Activated CD8-positive, alpha-beta memory T cell treated with anti-CD3 and anti-CD28 coated beads for 24 hours (primary cell): ENCODE measurements at regions not wholly inside any gene's neighbourhood (a gene's known extent, or its start where the extent isn't known, plus 50 kb on each side); places are given as distances from the start of the nearest gene placed in this dataset.
"Not testable (repeated sequence)": the region's sequence is repeated elsewhere in the genome, so short reads cannot be mapped to it uniquely, and the experiment has no call there.

ENCODE experiments used
- DNase-seq: peaks from one replicate; pipeline ENCODE4 v3.0.0-alpha.2; 2020

DNA sequence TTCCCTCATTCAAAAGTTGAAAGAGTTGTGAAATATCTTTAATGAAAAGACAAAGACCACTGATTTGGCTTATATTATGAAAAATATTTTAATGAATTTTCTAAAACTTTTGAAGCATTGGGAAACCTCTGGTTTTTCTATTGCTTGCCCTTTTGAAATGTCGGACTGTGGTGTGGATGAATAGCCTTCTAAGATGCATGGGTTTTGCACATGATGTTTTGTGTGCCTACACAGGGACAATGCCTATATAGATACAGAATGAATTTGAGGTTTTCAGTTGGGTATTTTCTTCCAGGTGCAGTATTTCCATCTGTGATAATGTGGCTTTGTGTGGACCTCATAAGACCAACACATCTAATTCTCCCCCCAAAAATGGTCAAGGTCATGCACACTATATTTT lies 1437.9 kb downstream of the REEP3 start:
- DNase-seq: no peak

DNA sequence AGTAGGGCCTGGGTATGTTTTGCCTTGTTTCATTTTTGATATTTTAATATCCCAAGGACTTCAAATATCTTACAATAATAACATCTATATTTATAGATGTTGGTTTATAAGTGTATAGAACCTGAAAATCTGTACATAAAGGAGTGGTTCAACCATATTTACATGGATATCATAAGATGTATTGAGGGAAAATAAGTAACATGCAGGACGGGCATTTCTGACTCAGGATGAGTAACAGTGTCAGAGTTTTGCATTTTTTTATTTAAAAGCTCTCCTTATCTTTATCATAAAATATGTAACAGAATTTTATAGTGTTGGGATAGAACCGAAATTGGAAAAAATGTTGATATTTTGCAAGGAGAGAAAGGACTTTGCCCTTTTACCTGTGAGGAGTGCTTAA lies 1438.7 kb downstream of the REEP3 start:
- DNase-seq: no peak

DNA sequence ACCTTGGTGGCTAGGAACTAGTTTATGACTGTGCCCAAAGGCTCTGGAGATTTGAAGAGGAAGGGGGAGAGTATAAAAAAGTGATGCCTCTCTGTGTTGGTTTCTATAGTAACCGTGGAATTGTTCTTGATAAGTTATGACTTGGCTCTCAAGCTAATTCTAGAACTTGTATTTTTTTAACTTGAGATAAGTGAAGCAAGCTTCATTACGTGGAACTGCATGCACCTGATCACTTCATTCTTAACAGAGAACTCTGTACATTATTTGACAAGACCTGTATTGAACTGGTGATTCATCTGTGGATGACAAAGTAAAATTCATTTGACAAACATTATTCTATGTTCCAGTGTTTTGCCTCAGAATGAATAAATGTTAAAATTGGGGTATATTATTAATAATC lies 1452.2 kb downstream of the REEP3 start:
- no peak for DNase-seq

DNA sequence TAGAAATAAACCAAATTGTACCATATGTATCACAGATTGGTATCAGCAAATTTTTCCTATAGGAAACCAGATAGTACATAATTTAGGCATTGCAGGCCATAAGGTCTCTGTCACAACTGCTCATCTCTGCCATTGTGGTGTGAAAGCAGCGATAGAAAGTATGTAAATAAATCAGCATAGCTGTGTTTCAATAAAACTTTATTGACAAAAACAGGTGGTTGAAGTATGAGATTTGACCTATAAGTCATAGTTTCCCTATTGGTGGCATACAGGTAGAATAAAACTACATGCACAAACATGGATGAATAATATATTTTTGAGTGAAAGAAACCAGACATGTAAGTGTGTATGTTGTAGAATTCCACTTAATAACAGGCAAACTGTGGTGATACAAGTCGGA lies 1454.9 kb downstream of the REEP3 start:
- DNase-seq: no peak

DNA sequence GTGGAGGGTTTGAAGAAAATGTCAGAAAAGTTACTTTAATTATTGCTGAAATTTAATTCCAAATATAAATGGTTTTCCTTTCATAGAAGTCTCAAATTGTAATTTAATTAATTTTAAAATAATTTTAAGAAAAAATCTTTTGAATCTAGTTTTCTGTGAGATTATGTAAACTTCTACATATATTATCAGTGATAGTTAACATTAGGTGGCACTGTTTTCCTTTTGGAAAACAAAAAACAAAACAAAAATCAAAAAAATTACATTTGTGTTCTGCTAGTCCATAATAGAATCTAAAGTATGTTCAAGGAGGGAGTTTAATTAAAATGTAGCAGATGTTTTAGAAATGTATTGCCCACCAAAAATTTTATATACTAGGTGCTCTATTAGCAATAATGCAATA lies 1456.7 kb downstream of the REEP3 start:
- no peak for DNase-seq

DNA sequence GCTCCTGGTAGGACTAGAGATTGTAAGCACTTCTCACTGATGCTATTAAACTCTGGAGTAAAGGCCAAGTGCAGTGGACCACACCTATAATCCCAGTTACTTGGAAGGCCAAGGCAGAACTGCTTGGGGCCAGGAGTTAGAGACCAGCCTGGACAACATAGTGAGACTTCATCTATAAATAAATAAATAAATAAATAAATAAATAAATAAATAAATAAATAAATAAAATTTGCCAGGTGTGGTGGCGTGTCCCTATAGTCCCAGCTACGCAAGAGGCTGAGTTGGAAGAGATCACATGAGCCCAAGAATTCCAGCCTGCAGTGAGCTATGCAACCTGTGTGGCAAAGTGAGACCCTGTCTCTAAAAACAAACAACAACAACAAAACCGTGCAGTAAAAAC lies 1475.7 kb downstream of the REEP3 start:
- DNase-seq: no peak

DNA sequence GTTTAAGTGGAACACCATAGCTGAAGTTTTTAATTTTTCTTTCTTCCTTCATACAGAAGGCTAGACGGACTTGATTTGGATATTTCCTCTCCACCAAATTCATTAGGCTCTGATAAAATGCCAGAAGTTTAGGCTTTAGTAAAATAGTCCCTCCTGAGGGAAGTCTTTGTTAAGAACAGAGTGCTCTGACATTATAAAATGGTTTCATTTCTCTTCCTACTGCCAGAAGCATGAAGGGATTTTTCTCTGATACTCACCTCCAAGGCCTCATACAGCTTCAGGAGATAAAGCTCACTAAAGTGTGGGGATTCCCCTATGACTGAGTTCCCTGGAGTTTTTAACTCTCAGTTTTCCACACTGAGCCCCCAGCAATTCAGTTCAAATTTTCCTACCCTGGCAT lies 1489.6 kb downstream of the REEP3 start:
- DNase-seq: no peak

DNA sequence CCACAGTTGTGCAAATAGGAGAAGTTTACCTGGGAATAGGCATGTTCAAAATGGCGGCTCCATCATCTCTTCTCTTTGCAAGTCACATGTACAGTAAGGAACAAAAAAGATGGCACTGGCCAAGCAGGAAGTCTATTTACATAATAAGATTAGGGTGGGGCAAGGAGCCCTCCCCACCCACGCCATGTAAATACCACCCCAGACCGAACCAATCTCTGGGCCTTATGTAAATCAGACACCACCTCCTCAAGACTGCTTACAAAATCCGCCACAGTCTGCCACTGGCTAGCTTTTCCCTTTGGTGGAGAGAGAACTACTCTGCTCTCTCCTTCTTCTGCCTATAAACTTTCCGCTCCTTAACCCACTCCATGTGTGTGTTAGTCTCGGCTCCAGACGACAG lies 1496.3 kb downstream of the REEP3 start:
- no peak for DNase-seq

DNA sequence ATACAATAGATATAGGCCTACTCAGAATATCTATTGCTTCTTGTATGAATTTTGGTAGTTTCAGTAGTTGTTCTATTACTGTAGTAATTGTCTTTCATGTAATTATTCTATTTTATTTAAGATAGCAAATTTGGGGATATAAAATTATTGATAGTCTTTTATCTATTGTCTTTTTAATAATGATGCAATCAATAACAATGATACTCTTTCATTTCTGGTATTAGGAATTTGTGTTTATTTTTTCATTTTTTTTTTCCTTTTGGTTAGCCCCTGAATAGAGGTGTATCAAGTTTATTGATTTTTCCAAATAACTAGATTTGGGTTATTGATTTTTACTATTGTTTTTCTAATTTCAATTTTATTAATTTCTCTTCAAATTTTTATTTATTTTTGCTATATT lies 1503.7 kb downstream of the REEP3 start:
- DNase-seq: no peak

DNA sequence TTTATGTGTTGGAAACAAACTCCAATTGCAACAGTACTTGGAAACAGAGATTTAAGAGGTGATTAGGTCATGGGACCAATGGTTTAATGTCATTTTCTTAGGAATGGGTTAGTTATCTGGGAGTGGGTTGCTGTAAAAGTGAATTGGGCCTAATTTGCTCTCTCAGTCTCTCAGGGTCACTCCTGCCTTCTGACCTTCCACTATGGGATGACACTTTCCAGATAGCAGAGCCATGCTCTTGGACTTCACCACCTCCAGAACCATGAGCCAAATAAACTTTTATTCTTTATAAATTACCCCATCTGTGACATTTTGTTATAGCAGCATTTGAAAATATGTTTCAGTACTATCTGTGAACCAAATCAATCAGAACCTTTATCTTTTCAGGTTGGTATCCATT lies 1509.1 kb downstream of the REEP3 start:
- no peak for DNase-seq

DNA sequence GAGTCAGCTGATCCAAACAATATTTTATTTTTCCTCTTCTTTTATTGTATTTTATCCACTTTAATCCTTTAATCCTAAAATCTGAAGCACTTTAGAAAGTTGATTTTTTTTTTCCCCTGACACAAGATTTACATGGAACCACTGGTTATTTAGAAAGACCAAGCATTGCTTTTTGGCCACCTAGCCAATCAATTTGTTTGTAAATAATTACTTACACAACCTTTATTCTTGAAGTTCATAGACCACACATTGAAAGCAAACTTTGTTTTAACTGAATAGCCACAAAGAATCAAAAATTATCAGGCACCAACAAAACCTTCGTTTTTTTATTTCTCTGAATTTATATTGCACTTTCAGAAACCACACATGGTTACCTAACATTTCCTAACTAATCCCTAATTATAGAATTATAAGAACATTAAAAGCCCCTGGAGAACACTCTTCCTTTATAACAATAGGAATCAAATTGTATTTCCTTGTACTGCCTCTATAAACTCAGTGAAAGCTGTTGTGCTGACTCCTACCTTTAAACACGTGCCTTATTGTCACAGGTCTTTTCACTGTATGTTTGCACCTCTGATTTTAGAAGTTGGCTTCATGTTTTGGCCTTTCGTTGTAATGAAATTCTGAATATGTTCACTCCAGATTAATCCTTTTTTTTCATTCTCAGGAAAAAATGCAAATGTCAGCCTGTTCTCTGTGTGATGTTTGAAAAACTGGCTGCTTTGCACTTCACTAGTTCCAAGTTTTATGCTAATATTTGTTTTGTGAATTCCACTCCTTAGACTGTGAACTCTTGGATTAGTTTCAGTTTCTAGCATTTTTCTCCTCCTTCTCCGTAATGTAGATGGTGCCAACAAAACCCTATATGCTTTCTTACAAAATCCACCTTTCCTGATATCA lies 1511.9 kb downstream of the REEP3 start:
- no peak for DNase-seq

DNA sequence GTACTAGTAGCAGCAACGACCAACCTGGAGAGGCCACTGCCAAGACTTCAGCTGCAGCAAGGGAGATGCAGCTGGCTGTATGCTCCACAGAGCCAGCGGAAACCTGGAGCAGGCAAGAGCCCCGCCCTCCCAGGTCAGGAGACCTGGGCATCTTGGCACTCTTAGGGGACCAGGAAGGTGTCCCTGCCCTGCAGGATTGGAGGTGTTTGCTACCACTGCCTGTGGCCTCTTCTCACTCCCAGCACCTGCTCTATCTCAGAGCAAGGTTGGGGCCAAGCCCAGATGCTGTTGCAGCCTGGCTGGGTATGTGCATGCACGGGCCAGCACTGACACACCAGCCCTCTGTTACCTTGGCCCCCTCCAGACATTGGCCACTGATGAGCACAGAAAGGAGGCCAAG lies 1512.8 kb downstream of the REEP3 start:
- no peak for DNase-seq

DNA sequence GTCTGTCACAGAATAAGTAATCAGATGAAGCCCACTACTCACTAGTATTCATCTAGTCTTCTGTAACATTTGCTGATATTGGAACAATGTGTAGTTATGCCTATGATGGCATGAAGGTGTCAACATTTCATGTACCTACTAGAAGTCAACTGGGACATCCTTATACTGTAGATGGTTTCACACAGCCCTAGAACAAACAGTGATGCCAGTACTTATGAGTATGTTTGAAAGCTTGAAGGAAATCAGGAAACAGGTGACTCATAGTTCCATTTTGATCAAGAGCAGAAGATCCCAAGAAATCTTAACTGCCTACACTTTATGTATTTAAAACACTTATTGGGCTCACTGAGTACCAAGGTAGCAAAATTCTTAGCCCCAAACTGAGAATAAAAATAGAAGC lies 1519.6 kb downstream of the REEP3 start:
- no peak for DNase-seq

DNA sequence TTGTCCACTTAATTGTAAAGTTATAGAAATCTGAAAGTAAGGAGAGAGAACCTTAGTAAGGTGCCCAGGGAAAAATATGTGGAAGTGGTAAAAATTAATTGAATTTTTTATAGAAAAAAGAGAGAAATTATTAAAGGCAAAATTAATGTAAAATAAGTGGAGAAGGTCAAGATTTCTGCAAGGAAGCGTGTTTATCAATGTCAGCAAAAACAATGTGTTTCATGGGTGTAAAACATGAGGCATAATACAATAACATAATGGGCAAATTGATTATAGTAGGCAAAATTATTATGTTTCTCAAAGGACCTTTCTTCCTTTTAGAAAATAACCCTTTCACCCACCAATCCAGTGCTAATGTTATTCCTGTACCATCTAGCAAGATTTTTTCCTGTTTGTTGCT lies 1520.1 kb downstream of the REEP3 start:
- DNase-seq: no peak

DNA sequence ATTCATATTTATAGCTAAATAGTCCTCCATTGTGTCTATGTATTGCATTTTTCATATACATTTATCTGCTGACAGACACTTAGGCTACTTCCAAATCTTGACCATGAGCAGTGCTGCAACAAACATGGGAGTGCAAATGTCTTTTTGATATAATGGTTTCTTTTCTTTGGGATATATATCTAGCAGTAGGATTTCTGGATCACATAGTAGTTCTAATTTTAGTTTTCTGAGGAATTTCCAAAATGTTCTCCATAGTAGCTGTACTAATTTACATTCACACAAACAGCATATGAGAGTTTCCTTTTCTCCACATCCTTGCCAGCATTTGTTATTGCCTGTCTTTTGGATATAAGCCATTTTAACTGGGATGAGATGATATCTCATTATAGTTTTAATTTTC lies 1521.3 kb downstream of the REEP3 start:
- no peak for DNase-seq

DNA sequence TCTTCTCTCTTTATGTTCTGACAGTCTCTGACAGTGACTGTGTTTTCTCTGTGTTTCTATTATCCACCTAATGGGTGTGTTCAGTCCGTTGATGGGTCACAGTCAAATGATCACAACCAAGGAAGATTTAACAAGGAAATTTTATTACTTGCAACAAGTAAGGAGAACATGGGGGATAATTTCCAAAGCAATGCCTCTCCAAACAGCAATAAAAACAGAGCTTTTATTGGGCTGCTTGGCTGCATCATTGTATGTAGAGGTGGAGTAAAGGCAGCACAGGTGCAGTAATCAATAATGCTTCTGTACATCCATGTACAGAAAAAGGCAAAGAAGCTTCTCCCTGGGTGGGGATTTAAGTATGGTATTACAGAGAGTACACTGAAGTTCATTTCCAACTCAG lies 1525.6 kb downstream of the REEP3 start:
- DNase-seq: no peak

DNA sequence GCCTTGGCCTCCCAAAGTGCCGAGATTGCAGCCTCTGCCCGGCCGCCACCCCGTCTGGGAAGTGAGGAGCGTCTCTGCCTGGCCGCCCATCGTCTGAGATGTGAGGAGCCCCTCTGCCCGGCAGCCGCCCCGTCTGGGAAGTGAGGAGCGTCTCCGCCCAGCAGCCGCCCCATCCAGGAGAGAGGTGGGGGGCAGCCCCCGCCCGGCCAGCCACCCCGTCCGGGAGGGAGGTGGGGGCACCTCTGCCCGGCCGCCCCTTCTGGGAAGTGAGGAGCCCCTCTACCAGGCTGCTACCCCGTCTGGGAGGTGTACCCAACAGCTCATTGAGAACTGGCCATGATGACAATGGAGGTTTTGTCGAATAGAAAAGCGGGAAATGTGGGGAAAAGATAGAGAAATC lies 1530.9 kb downstream of the REEP3 start:
- not testable (repeated sequence) for DNase-seq

DNA sequence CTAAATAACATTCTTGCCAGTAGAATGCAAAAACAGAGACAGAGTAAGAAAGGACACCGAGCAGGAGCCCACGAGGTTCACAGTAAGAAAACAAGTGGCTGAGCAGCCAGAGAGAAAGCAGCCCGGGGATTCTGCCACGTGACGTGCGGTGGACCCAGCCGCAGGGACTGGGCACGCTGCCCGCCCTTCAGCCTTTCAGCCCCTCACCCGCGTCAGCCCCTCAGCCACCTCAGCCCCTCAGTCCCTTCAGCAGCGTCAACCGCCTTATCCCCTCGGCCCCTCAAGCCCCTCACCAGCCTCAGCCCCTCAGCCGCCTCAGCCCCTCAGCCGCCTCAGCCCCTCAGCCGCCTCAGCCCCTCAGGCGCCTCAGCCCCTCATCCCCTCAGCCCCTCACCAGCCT lies 1532.2 kb downstream of the REEP3 start:
- DNase-seq: not testable (repeated sequence)

DNA sequence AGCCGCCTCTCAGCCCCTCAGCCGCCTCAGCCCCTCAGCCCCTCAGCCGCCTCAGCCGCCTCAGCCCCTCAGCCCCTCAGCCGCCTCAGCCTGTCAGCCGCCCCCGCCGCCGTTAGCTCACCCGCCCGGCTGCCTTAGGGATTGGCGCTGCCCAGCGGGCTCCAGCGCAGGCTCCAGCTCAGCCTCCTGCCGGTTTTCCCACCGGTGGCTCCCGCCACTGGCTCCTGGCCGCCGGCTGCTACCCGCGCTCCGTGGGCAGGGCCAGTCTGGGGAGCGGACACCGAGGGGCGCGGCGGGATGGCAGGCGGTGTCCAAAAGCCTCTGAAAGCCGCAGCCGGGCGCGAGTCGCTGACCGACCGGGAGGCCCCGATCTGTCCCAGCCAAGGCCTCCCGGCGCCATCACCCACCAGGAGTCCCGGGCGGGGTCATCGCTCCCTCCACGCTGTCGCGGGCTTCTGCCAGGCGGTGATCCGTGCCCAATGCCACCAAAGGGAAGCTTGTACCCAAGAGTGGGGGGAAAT lies 1532.7 kb downstream of the REEP3 start:
- DNase-seq: not testable (repeated sequence)

DNA sequence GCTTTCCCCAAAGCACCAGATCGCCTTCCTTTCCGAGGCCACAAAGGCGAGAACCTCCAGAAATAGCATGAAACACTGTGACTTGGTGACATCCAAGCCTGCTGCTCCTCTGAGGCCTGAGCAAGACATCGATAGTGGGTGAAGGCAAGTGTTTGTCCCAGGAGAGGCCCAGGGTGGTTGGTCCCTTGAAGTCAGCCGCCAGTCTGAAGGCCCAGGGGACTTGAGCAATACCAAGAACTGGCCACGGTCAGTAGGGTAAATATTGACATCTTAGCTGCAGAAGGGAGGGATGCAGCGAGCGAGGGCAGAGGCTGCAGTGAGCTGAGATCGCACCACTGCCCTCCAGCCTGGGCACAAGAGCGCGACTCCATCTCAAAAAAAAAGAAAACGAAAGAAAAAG lies 1533.5 kb downstream of the REEP3 start:
- DNase-seq: not testable (repeated sequence)

DNA sequence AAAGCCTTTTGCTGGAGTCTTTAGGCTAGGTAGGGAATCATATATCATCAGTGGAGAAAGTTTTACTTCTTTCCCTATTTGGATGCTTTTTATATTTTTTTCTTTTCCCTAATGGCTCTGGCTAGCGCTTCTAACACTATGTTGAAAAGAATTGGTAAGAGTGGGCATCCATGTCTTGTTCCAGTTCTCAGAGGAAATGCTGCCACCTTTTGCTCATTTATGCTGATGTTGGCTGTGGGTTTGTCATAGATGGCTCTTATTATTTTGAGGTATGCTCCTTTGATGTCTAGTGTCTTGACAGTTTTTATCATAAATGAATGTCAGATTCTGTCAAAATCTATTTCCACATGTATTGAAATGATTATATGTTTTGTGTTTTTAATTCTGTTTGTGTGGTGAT lies 1544.1 kb downstream of the REEP3 start:
- DNase-seq: no peak

DNA sequence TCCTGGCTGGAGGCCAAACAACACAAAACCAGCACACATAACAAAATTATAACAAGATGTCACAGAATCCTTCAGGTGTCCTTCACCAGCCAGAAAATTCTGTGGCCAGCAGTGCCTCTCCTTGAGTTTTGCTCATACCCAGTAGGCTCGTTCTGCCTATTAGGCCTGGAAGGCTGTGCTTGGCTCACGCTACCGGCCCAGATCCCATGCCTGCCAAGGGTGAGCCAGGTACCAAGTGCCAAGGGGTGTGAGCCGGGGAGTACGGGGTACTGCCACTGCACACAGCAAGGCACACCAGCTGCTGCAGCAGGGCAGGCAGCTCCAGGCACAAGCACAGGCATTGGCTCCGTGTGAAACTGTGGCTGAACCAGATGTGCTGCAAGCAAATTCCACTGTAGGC lies 1562.0 kb downstream of the REEP3 start:
- DNase-seq: no peak

DNA sequence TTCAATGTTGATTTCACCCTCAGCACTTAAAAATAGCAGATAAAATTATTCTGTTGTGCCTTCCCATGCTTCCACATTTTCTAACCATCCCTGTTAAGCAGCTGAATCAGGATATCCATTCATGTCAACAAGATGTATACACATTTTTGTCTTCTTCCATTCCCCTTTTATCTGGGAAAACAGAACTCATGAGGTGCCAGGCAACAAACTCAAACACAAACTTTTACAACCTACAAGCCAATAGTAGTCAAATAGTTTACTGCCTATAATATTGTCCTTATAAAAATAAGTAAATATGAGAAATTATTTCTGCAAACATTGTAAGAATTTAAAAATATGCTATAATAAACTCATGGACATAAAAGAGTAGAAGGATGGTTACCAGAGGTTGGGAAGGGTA lies 1569.8 kb downstream of the REEP3 start:
- no peak for DNase-seq

DNA sequence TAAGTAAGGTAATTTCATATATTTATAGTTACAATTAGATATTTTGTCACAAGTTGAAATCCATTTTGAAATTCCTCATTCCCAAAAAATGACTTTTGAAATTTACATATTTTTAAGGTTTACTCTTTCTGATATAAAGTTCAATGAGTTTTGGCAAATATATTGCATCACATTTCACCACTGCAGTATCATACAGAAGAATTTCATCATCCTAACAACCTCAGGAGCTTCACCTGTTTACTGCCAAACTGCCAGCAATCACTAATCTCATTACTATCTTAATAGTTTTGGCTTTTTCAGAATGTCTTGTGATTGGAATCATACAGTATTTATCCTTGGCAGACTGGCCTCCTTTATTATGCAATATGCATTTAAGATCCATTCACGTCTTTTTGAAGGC lies 1578.9 kb downstream of the REEP3 start:
- DNase-seq: no peak

DNA sequence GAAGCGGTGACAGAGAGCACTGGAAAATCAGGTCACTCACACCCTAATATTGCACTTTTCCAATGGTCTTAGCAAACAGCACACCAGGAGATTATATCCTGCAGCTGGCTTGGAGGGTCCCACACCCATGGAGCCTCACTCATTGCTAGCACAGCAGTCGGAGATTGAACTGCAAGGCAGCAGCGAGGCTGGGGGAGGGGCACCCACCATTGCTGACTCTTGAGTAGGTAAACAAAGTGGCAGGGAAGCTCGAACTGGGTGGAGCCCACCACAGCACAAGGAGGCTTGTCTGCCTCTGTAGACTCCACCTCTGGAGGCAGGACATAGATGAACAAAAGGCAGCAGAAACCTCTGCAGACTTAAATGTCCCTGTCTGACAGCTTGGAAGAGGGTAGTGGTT lies 1579.7 kb downstream of the REEP3 start:
- DNase-seq: not testable (repeated sequence)
